Muscle layer of colon (tissue), 2 donors: ENCODE measurements at regions not wholly inside any gene's neighbourhood (a gene's known extent, or its start where the extent isn't known, plus 50 kb on each side); places are given as distances from the start of the nearest gene placed in this dataset.
"Not testable (repeated sequence)": the region's sequence is repeated elsewhere in the genome, so short reads cannot be mapped to it uniquely, and the experiment has no call there.

Source experiments
- H3K27ac ChIP-seq: one replicate; pipeline ENCODE4 v1.7.0; 2013; ENCODE audit warnings: low read depth, mild to moderate bottlenecking, low read length, moderate library complexity
- H3K27me3 ChIP-seq, 2 donors: one replicate each; pipeline ENCODE4 v1.7.0; 2013; ENCODE audit warnings: low read length in 2 of 2, mild to moderate bottlenecking in 2 of 2; ENCODE audit not compliant: insufficient read depth in 2 of 2, control insufficient read depth in 1 of 2
- H3K36me3 ChIP-seq: one replicate; pipeline ENCODE4 v1.7.0; 2013; ENCODE audit warnings: mild to moderate bottlenecking, low read length; ENCODE audit not compliant: insufficient read depth
- H3K4me1 ChIP-seq: one replicate; pipeline ENCODE4 v1.7.0; 2013; ENCODE audit warnings: mild to moderate bottlenecking, low read length; ENCODE audit not compliant: insufficient read depth
- H3K4me3 ChIP-seq, 2 donors: one replicate each; pipeline ENCODE4 v1.7.0; 2013; ENCODE audit warnings: low read length in 2 of 2, low read depth in 1 of 2, mild to moderate bottlenecking in 1 of 2, moderate library complexity in 1 of 2
- H3K9ac ChIP-seq: one replicate; pipeline ENCODE4 v1.7.0; 2013; ENCODE audit warnings: low read length
- H3K9me3 ChIP-seq: one replicate; pipeline ENCODE4 v1.7.0; 2013; ENCODE audit warnings: mild to moderate bottlenecking, low read length
- donor health status: abdominal sarcoma.
- donor health status: Adenocarcinoma of cecum.

DNA sequence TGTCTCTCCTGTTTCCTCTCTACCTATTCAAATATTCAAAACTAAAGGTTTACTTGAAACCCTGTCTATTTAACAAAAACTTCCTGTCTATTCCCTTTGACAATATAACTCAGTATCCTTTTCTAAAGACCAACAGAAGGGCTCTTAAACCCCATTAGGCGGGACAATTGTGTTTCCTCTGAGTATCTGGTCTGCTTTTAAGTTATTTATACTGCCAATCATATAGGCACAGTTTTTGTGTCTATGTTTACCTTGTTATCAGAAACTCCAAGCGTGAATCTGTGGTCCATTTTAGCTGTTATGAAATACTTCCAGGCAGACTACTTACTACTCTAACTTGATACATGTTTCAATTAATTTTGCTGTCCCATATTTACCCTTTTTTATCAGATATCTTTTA is 350.0 kb upstream of the CTSO start:
- Histone ChIP-seq H3K27me3 (no peaks in the 10 kb centered on the region), H3K36me3 (no peaks in the 10 kb centered on the region), H3K4me3 (no peak overlapping the region), H3K4me1 (peaks cover 25% of the 10 kb centered on the region), H3K27ac (no peak overlapping the region), H3K9ac (no peak overlapping the region), H3K9me3 (no peaks in the 10 kb centered on the region)

DNA sequence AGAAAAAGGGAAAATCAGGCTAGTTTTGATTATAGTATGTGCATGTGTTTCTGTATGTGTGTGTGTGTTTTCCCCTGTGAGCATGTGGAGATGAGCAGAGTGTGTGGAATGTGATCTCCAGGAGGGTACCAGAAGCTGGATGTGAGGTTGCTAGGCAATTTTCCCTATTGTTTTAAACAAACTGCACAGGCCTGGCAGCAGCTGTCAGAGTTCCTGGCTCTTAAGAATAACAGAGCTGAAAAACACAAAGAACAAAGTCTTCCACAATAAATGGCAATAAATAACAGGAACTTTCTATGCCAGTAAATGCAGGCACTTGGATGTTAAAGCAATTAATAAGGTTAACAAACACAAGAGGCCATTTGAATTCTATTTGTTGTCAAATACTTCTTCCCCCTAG is 344.6 kb upstream of the CTSO start:
- Histone ChIP-seq H3K36me3 (no peaks in the 10 kb centered on the region), H3K27me3 (no peaks in the 10 kb centered on the region), H3K9ac (no peak overlapping the region), H3K4me3 (no peak overlapping the region), H3K9me3 (no peaks in the 10 kb centered on the region), H3K27ac (peak overlapping the region; percentile 74), H3K4me1 (peaks cover 27% of the 10 kb centered on the region)

DNA sequence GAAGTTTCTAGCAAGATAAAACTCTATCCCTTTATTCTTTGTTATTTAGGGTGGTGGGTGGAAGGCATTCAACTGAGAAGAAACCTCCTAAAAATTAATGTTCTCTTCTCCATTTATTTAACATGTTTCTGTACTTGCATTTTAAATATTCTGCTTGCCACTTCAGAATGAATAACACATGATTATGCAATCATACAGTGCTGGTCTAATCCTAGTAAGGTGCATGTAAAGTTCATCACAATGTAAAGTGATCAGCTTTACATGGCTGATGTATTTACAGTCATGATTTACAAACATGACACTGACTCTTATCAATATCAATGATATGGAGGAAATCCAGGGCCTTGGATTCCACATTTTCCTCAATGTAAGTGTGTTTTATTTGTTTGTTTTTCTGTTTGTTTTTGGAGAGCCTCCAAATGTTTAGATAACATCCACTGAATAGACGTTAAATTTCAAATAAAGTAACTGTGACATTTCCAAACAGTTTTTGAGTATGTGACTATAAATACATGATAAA is 342.1 kb upstream of the CTSO start:
- Histone ChIP-seq H3K27ac (no peak overlapping the region), H3K9ac (no peak overlapping the region)

DNA sequence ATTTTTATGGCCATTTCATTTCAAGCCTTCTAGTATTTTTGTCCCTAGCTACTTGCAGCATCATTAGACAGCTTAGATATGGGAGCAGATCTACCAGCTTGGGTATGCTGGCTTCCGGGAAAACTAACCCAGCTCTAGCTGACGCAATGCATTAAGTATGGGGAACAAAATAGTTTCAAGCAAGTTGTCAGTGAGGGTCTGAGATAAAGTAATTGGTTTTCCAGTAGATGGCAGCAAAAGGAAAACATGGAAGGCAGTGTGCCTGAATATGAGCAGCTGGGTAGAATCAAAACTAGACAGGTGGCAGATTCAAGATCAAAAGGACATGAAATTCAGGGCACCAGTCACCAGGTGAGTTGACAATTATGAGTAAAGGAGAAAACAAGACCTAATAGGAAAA is 340.9 kb upstream of the CTSO start:
- no peak overlapping the region for H3K4me3 ChIP-seq
- H3K9me3 ChIP-seq = no peaks in the 10 kb centered on the region
- no peak overlapping the region for H3K27ac ChIP-seq
- H3K36me3 ChIP-seq = no peaks in the 10 kb centered on the region
- H3K27me3 ChIP-seq = no peaks in the 10 kb centered on the region
- no peak overlapping the region for H3K9ac ChIP-seq
- H3K4me1 ChIP-seq = peaks cover 27% of the 10 kb centered on the region

More for the DNA sequence above, 342.1 kb upstream of the CTSO start:
- Histone ChIP-seq H3K4me1 (peaks cover 27% of the 10 kb centered on the region), H3K27me3 (no peaks in the 10 kb centered on the region), H3K36me3 (no peaks in the 10 kb centered on the region), H3K9me3 (no peaks in the 10 kb centered on the region), H3K4me3 (no peak overlapping the region)

DNA sequence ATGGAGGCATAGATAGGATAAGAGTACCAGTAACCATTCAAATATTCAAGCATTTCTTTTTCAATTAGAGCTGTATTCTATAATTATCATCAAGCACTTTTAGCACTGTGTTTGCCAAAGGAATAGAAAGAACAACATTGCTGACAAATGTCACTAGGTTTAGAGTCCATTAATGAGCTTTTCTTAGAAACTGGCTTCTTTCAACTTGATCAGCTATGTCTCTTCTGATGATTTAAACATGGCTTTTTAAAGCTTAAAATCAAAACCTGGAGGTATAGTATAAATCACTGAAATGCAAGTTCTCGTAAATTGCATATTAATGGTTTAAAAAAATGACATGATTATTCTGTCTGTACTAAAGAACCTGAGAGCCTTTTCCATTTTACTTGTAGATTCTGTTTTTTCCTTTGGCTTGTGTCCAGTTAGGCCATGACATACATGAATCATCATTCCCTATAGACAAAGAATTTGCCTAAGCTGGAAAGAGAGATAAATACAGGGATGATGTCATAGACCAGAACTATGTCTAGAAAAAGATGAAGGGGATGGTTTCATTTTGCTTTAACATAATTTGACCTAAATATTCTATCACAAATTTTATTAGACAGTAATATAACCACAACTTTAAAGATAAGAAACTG is 340.1 kb upstream of the CTSO start:
- Histone ChIP-seq H3K9ac (no peak overlapping the region), H3K27me3 (no peaks in the 10 kb centered on the region), H3K4me1 (peaks cover 19% of the 10 kb centered on the region), H3K9me3 (no peaks in the 10 kb centered on the region), H3K4me3 (no peak overlapping the region), H3K27ac (no peak overlapping the region), H3K36me3 (no peaks in the 10 kb centered on the region)

DNA sequence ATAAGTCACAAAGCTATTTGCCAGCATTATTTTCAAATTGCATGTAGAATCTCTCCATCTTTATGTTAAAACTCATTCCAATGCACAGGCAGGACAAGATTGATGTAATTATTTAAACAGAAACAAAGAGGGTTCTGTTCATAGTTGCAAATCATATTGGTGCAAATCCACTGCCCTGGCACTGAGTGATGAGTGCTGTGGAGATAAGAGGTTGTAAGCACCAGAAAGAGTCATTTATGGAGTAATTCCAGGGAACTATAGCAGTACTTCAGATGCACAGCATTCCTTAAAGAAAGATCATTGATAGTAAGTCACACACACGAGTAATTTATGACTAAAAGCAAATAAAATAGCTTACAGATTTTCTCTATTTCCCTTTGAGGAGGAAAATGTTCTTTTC is 337.7 kb upstream of the CTSO start:
- no peak overlapping the region for H3K4me3 ChIP-seq
- no peaks in the 10 kb centered on the region for H3K27me3 ChIP-seq
- peaks cover 4% of the 10 kb centered on the region for H3K4me1 ChIP-seq
- no peak overlapping the region for H3K27ac ChIP-seq
- no peaks in the 10 kb centered on the region for H3K9me3 ChIP-seq
- no peaks in the 10 kb centered on the region for H3K36me3 ChIP-seq
- H3K9ac ChIP-seq = no peak overlapping the region

DNA sequence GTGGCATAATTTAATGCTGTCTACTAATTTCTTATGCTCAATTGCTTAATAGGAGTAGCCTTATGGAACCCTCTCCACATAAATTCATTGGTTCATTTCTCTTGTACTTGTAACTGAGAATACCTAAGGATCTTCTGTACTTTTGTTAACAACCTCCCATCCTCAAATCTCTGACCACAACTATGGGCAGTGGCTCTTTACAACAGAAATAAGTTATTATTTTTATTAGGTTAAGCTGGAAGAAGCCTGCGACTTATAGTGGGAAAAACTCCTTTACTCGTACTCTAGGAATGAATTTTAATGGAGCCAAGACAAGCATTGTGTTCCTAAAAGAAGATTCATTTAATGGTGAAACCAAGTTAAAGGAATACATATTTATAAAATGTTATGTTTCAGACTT is 337.1 kb upstream of the CTSO start:
- Histone ChIP-seq H3K36me3 (no peaks in the 10 kb centered on the region), H3K27me3 (no peaks in the 10 kb centered on the region), H3K9ac (no peak overlapping the region), H3K4me3 (no peak overlapping the region), H3K27ac (no peak overlapping the region), H3K9me3 (no peaks in the 10 kb centered on the region), H3K4me1 (peaks cover 4% of the 10 kb centered on the region)

DNA sequence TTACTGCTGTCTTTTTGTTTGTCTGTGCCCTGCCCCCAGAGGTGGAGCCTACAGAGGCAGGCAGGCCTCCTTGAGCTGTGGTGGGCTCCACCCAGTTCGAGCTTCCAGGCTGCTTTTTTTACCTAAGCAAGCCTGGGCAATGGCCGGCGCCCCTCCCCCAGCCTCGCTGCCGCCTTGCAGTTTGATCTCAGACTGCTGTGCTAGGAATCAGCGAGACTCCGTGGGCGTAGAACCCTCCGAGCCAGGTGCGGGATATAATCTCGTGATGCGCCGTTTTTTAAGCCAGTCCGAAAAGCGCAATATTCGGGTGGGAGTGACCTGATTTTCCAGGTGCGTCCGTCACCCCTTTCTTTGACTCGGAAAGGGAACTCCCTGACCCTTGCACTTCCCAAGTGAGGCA is 336.4 kb upstream of the CTSO start:
- not testable (repeated sequence) for H3K27ac ChIP-seq, H3K27me3 ChIP-seq, H3K9ac ChIP-seq, H3K4me1 ChIP-seq, H3K4me3 ChIP-seq, H3K36me3 ChIP-seq, H3K9me3 ChIP-seq

DNA sequence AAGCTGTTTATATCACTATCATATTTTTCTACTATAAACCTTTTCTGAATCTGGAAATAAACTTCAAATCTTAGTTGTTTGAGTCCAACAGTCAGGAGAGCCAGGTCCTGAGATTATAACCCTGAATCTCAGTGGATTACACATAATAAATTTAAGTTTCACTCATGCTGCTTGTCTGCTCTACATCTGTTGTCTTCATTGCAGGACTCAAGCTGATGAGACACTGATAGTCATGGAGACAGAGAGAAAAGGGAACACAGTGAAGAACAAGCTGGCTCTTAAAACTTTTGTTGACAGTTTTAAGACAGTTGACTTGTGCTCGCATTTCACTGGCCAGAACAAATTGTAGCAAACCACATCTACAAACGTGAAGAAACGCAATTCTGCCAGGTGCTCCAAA is 327.0 kb upstream of the CTSO start:
- Histone ChIP-seq H3K27me3 (no peaks in the 10 kb centered on the region), H3K27ac (no peak overlapping the region), H3K9me3 (no peaks in the 10 kb centered on the region), H3K4me3 (no peak overlapping the region), H3K36me3 (no peaks in the 10 kb centered on the region), H3K9ac (no peak overlapping the region), H3K4me1 (no peaks in the 10 kb centered on the region)

DNA sequence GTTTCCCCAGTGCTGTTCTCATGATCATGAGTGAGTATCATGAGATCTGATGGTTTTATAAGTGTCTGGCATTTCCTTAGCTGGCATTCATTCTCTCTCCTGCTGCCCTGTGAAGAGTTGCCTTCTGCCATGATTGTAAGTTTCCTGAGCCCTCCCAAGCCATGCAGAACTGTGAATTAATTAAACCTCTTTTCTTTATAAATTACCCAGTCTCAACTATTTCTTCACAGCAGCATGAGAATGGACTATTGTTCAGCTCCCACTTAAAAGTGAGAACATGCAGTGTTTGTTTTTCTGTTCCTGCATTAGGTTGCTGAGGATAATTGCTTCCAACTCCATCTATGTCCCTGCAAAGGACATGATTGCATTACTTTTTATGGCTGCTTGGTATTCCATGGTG is 311.7 kb upstream of the CTSO start:
- Histone ChIP-seq H3K27ac (no peak overlapping the region), H3K36me3 (no peaks in the 10 kb centered on the region), H3K27me3 (no peaks in the 10 kb centered on the region), H3K9me3 (no peaks in the 10 kb centered on the region), H3K4me3 (no peak overlapping the region), H3K9ac (no peak overlapping the region), H3K4me1 (no peaks in the 10 kb centered on the region)

DNA sequence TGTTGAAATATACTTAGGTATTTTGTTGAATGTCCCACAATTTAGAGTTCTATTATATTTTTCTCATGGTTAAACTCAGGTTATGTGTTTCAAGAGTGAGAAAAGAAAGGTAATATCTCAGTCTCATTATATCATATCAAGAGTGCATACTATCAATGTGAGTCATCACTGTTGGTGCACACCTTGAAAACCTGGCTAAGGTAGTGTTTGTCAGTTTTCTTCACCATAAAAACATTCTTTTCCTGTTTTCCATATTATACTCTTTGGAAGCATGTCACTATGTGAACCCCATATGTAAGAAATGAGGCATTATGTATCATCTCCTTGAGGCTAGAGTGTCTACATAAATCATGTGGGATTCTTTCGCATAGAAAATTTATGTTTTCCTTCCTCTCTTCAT is 307.6 kb upstream of the CTSO start:
- Histone ChIP-seq H3K27ac (no peak overlapping the region), H3K4me3 (no peak overlapping the region), H3K4me1 (no peaks in the 10 kb centered on the region), H3K9me3 (no peaks in the 10 kb centered on the region), H3K36me3 (no peaks in the 10 kb centered on the region), H3K9ac (no peak overlapping the region), H3K27me3 (no peaks in the 10 kb centered on the region)

DNA sequence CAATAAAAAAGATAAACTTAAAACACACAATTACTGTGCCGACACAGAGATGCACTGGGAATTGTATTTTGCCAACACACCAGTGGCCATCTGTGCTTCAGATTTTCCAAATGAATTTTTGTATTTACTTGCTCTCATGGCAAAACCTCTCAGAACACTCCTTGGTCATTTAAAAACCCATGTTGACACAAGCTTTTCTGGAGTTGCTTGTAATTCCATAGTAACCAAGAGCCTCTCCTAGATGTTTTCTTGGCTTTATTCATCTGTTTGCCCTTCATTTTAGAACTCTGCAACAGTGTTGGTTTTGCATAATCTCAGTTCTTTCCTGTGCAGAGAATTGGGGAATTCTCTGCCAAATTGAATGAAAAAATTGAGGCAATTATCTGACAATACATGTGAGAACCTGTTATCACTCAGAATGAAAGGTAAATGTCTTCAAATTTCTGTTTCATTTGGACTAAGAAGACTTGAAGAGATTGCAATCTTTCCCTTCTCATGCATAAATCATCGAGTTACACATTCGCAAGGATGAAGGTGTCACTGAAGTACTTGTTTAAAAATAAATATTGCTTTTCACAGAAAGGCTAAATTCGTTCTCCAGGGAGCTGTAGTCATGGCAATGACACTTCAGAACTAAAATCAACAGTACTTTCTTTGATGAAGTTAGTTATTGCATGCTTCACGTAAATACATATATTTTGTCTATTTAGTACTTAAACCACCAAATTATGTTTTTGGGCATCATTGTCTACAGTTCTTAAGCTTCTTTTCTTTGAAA is 301.8 kb upstream of the CTSO start:
- H3K36me3 ChIP-seq = no peaks in the 10 kb centered on the region
- no peaks in the 10 kb centered on the region for H3K4me1 ChIP-seq
- no peak overlapping the region for H3K9ac ChIP-seq
- no peak overlapping the region for H3K4me3 ChIP-seq
- no peaks in the 10 kb centered on the region for H3K9me3 ChIP-seq
- H3K27me3 ChIP-seq = no peaks in the 10 kb centered on the region
- no peak overlapping the region for H3K27ac ChIP-seq
